GM21529 (cell line): ENCODE measurements at regions not wholly inside any gene's neighbourhood (a gene's known extent, or its start where the extent isn't known, plus 50 kb on each side); places are given as distances from the start of the nearest gene placed in this dataset.

ENCODE experiments used
- ATAC-seq: cut with Tn5 transposase; IDR thresholded peaks from one replicate; pipeline ENCODE4 v1.9.1; 2021; ENCODE audit not compliant: unreplicated experiment

- no peak for ATAC-seq
These were observed 154.0 kb upstream of the AFDN start for GRCh38 chr6:167672738-167673137.

- ATAC-seq: no peak
These were observed 152.8 kb upstream of the AFDN start for GRCh38 chr6:167673946-167674345.

- no peak for ATAC-seq
These were observed 152.2 kb upstream of the AFDN start for GRCh38 chr6:167674486-167674885.

DNA sequence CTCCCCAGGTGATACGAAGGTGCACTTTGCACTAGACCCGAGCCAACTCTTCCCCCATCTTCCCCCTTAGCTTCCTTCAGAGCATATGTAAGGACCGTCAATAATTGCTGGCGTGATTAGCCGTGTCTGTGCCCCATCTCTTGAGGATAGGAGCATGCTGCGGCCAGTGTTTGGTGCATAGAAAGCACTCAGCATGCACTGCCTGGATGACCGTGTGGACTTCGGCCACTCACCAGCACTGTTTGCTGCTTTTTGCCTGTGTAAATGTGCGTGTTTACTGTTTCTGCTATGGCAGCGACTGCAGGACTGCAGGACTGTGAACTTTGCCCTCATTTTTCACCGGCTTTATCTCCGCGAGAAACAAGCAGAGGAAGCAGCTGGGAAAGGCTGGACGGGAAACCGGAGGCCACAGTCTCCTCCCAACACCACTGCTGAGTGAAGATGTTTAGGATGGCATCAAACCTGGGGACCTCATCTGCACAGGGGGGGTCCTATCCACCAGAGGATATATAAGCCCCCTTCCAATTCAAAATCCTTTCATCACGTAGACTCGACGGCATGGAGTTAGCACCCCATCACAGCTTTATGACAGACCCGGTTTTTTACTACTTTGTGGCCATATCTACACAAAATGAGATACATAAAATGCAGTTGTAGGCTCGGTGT, 150.6 kb upstream of the AFDN start:
- ATAC-seq: no peak

DNA sequence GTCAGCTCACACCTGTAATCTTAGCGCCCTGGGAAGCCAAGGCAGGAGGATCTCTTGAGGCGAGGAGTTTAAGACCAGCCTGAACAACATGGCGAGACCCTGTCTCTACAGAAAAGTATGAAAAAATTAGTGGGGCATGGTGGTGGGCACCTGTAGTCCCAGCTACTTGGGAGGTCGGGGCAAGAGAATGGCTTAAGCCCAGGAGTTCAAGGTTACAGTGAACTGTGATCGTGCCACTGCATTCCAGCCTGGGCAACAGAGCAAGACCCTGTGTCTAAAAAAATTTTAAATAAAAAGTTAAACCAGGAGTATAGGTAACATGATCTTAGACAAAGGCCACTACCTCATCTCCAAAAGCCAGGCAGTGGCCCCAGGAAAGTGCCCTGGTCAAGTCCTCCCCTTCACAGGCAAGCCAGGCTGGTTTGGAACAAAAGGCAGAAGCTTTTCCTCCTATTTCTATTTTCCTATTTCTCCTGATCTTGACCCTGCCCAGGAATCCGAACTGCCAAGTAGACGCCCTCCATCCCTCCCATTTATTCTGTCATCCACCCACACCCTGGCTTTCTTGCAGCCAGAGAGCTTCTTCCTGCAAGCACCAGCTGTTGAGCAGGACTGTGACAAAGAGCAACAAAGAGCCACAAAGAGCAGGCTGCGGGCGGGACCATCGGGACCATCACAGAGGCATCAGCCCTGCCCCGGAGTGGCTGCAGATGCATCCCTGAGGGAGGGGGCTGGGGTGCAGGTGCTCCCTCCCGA, 149.9 kb upstream of the AFDN start:
- ATAC-seq: no peak

DNA sequence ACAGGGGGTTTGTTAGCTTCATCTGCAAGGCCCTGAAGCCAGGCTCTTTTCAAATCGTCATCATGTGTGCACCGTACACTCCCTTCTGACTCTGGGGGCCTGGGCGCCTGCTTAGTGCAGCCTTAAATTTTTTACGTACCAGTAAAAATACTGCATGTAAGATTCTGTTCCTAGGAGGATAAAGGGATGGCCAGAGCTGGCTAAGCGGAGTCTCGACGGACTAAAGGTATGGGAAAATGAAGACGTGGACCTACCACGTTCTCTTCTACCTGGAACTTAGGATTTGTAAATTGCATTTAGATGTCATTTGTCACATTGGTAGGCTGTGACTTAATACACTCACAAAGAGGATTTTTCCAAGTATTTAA, 149.3 kb upstream of the AFDN start:
- ATAC-seq: no peak

DNA sequence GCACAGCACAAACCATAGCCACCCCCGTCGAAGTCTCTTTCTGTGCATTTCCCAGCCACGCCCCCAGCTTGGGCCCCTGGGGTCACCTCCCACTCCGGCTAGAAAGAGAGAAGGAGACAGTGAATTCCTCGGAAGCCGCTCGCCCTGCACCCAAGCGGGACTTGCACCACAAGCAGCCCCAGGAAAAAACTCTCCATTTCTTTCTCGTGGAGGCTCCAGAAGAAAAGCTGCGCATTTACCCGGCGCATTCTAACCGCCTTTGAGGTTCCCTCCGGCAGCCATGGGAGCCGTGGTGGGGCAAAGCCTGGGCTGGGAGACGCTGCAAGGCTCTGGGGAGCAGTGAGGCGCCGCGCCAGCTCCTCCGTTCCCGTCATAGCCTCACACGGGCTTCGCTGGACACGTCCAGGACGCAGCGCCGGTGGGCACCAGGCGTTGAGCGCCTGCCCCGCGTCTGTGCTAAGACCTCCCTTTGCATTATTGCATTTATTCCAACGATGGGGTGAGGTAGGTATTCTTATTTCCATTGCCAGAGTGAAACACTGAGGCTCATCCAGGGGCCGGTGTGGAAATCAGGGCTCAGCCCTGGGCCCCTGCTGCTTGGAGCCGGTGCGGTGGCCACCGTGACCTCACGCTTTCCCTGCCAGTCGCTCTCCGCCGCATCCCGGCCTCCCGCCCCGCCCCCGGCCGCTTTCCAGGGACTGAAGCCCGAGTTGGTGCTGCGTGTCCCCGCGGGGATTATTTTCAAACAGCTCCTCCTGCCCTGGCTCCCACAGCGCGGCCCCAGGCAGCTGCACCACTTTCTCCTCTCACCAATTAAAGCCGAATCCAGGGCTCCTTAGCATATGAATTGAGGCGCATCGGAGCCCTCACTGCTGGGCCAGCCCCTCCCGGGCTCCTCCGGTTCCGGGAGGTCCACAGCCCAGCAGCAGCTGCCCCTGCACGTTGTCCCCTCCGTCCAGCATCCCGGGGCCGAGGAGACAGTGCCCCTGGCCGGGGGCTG, 148.3 kb upstream of the AFDN start:
- no peak for ATAC-seq

DNA sequence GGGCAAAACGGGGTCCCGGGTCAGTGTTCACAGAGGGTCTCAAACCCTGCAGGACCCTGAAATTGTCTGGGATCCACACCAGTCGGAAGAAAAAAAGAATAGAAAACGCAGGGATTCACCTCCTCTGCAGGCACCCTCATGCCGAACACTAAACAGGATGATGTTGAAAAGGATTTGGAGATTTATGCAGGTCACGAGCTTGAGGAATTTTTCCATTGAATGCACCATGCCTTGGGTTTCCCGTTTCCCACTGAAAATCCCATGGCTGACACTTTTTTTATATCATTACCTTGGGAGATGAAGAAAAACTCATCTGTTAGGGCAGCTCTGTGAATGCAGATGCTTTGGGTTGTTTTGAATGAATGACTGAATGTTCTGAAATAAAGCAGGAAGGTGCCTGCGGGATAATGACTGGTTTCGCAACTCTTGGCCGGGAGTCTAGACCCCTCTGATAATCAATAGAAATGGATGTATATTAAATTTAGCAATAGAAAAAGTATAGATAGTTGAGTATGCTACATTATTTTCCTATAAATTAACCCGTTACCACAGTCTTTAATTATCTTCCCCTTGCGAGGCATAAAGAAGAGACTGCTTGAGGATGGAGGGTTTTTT, 147.5 kb upstream of the AFDN start:
- no peak for ATAC-seq

DNA sequence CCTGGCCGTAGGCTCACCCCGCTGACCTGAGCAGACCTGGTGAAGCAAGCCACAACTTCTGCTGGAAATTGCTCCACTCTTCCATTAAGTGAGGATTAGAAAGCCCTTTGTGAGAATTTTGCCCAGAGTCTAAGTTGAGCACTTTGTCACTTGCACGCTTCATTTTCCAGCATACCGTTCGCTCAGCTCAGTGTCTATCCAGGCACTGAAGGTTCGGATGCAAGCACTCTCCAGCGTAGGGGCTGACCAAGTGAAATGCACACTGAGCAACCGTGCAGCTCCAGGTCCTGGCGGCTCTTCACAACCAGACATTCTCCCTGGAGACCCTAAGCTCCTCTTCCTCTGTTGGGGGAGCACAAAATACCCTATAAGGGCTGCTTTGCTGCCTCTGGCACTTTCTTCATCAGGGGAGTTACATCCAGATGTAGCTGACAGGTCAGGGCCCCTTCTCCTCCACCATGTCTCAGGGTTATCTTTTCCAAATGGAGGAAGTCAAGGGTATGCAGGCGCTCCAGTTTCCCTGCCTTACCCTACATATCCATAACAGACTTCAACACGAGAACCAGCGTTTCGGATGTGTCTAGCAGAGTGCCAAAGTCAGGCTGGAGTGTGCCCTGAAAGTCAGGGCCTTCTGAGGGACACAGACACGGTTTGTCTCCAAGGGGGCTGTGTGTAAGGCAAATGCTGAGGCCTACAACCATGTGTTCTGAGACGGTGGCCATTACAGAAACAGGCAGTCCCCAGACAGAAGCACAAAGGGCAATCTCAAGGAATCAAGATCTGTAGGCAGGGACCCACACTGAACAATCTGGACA, 146.7 kb upstream of the AFDN start:
- no peak for ATAC-seq

DNA sequence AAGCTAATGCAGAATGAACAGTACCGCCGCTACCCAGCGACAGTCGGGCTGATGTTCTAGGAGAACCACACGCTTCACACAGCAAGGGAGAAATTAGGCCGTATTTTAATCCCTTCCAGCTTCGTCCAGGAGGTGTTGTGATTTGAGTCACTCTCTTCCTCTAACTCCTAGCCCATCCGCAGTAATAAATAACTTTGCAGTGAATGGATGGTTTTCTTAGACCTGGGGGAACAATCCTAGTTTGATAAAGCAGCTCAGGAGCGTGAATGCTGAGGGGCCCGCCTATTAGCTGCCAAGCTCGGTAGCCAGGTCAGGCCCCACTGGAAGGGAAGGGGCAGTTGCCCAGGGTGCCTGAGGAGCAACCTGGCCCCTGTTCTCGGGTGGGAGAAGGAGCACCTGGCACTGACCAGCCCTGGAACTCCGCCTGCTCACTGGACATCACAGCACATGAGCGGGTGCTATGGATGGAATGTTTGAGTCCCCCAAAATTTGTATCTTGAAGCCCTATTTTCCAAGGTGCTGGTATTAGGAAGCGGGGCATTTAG, 146.0 kb upstream of the AFDN start:
- no peak for ATAC-seq

DNA sequence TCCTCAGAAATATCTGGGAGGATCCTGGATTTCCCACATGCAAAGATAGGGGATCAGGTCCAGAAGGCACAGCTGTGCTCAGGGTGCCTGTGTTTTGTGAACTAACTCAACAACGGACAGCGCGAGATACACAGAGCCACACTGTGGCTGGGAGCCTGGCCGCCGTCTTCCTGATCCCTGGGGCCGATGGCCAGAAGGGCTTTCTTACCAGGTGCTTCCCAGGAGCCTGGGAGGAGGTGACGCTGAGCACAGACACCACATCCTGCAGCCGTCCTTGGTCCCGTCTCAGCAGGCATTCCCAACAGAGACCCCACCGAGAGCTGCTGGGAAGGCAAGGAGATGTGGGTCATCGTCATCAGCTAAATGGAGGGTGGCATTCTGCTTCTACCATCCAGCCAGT, 144.6 kb upstream of the AFDN start:
- no peak for ATAC-seq

DNA sequence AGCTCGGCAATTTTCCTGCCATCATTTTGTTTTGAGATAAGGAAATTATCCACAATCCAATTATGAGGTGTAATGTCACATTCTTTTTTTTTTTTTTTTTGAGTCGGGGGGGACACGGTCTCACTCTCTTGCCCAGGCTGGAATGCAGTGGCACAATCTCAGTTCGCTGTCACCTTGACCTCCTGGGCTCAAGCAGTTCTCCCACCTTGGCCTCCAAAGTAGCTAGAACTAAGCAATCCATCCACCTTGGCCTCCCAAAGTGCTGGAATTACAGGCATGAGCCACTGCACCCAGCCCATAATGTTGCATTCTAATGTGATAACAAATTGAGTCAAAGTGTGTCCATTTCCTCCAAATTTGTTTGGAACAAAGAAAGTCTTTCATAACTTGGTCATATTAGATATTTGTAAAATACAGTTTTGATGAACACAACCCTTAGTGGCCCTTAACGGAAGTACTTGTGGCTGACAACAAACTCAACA, 144.1 kb upstream of the AFDN start:
- no peak for ATAC-seq

DNA sequence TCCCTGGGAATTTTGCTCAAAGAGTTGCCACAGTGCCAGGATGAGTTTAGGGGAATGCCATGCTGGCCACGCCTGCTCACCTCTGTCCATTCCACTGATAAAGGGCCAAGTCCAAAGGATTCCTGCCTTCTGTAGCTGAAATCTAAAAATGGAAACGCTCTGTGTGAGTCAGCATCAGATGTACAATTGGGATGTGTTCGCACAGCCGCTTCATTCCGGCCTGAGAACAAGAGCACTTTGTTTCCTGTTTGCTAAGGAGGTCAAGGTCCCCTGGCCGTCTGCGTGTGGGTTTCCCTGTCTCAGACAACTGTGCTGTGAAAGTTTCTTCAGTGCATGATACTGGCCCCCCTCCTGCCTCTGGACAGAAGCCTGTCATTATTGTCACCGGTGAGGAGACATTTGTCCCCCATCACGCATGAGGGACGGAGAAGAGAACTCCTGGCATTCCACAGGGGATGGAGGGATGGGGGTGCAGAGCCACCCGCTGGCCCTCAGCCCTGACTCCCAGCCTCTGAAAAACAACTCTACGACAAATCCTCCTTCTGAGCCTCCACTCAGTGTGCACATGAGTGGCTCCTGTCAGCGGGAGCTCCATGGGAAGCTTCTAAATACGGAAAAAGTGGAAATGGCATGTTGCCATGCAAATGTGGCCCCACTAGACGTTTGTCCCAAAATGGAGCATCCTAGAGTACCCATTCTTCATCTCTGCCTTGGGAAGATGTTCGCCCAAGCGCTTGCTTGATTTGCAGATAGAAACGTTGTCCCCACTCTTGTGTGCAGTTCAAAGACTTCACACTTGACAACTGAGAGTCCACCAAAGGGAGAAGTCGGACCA, 143.5 kb upstream of the AFDN start:
- ATAC-seq: no peak

GRCh38 chr6:167684276-167685104, 142.2 kb upstream of the AFDN start:
- ATAC-seq: no peak

DNA sequence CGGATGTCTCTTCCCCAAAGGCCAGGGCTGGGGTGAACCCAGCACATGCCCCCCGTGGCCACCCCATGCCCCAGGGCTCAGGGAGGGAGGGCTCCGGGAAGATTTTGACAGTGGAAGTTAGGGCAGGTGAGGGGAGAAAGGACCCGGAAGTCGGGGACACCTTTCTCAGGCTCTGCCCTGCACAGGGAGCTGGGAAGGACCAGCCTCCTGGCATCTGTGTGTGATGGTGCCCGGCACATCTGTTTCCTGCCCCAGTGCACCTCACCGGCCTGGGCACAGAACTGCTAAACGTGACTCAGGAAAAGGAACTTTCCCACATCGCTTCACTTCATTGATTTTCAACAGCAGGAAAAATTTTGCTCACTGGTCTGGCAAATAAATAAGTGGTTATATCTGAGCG, 141.1 kb upstream of the AFDN start:
- no peak for ATAC-seq

GRCh38 chr6:167686204-167686893, 140.4 kb upstream of the AFDN start:
- no peak for ATAC-seq

DNA sequence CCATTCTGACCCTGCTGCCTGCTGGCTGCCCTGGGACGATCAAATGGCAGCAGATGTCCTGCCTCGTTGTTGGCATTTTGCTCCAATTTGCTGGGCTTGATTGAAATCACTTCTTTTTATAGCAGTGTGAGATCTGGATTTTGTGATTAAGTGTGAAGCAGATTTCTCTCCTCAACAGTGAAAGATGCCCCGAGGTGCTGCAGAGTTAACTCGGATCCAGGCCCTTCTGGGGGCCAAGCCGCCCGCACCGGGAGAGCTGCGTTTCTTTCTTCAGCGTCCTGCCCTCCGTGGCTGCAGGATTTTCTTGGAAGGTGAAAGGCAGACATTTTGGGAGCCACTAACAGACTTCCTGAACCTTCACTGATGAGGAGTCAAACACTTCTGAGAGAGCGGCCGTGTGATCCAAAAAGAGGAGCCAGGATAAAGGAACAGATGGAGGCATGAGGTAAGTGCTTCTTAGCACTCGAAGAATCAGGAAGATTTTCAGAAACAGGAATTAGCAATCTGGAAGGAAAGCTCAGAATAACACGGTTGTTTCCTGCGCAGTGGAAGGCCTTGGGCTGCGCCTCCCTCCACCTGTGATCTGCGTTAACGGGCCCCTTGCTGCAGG, 139.5 kb upstream of the AFDN start:
- ATAC-seq: no peak
